NCI-H82 treated with DMSO at 0.1 percent for 48 hours (cell line): ENCODE measurements at regions not wholly inside any gene's neighbourhood (a gene's known extent, or its start where the extent isn't known, plus 50 kb on each side); places are given as distances from the start of the nearest gene placed in this dataset.
"Not testable (repeated sequence)": the region's sequence is repeated elsewhere in the genome, so short reads cannot be mapped to it uniquely, and the experiment has no call there.

Experiments
- DNase-seq: peaks from one replicate; lab custom pipeline; 2025; ENCODE audit not compliant: unreplicated experiment; lab: John Stamatoyannopoulos, UW

DNA sequence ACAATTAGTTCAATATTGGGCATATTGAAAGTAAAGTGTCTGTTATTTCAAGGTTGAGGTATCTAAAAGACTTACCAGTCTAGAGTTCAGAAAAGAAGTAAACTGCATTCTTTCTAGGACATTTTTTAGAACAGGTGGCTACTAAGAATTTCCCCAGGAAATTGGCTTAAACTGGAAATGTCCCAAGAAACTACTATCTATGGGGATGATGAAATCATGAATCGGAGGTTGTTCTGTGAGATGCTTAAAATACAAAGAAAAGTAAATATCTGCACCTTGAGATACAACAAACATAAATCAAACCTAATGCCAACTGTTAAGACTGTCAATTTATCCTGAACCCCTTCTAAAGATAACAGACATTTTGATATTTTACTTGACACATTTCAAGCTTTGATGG is 226.5 kb upstream of the NREP start:
- no peak for DNase-seq

DNA sequence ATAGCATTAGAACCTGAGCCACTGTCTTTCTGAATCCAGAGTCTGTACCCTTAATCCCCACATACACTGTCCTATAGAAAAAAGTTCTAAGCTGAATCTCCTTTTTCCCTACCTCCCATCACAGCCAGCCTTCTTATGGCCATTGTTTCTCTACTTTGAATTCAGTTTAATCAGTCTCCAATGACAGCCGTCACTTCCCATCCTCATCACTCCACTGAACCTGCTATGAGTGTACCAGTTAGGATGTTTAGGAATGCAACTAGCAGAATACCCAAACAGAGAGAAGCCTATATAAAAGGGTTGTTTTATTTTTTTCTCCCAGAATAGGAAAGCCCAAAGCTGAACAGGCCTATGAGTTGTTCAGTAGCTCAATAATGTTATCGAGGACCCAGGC is 220.4 kb upstream of the NREP start:
- no peak for DNase-seq

- DNase-seq = no peak
Observed at GRCh38 chr5:111976705-111977435, 219.9 kb upstream of the NREP start.

GRCh38 chr5:111975133-111975532 is 218.1 kb upstream of the NREP start:
- DNase-seq = no peak

DNA sequence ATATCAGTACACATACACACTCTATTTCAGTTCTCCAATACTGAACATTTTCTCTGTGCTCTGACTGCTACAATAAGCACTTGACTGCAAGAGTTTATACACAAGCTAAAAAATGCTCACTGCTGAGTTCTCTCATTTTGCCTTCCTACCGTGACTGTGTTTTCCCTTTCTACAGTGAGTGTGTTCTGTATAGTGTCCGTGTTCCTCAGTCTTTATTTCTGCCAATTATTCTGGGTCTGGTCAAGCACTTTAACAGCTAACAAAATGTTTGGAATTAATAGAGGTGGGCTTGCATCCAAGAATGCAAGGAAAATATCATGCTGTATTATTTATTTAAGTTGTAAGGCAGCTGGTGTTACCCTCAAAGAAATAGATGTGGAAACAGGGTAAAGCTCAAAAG is 217.0 kb upstream of the NREP start:
- DNase-seq = no peak

GRCh38 chr5:111972548-111972947 is 215.6 kb upstream of the NREP start:
- DNase-seq = no peak

GRCh38 chr5:111972080-111972479 is 215.1 kb upstream of the NREP start:
- DNase-seq = no peak

- DNase-seq = no peak
Observed at GRCh38 chr5:111968459-111968858, 211.5 kb upstream of the NREP start.

DNA sequence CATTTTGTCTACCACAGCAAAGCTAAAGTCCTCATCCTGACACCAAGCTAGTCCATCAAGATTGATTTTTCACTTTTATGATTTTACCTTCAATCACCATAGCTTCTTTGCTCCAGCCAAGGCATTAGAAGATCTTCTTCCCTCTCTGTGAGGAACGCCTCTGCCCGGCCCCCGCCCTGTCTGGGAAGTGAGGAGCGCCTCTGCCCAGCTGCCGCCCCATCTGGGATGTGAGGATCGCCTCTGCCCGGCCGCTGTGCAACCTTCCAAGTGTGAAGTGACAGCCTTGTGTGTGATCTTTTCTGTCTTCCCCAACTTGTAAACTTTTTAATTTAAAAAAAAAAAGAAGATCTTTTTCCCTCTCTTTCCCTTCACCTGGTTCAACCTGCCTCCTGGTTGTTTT is 210.5 kb upstream of the NREP start:
- no peak for DNase-seq

DNA sequence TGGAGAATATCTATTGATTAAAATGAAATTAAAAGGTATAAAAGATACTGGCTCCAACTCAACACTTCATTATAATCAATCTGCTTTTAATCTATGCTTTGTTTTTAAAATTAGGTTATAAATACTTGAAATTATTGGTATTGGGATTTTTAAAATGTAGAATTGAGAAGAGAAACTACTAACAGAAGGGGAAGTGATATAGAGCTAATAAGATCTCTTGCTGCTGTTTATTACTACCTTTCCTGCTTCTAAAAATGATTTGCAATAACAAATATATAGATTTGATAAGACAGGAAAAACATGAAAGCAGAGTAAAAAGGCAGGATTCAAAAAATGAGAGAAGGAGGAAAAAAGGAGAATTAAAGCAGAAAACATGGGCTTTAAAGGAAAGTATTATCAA is 209.3 kb upstream of the NREP start:
- DNase-seq = no peak

DNA sequence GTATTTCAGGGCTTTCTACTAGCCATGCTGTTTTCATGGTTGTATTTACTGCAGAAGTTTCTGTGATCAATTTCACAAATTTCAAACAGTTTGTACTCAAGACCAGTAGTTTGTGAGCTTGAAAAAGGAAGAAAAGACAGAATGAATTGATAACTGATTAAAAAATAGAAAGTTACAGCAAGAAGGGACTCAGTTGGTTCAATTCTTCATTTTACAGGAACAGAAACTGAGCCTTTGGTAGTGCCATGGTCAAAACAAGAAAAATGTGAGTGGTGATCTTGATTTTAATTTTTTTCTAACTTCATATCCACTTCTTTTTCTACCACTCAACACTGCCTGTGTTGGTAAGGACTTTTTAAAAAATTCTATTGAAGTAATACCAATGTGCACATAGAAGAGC is 206.6 kb upstream of the NREP start:
- no peak for DNase-seq

GRCh38 chr5:111962906-111963305 is 205.9 kb upstream of the NREP start:
- DNase-seq = no peak

- no peak for DNase-seq
Observed at GRCh38 chr5:111961862-111962261, 204.9 kb upstream of the NREP start.

DNA sequence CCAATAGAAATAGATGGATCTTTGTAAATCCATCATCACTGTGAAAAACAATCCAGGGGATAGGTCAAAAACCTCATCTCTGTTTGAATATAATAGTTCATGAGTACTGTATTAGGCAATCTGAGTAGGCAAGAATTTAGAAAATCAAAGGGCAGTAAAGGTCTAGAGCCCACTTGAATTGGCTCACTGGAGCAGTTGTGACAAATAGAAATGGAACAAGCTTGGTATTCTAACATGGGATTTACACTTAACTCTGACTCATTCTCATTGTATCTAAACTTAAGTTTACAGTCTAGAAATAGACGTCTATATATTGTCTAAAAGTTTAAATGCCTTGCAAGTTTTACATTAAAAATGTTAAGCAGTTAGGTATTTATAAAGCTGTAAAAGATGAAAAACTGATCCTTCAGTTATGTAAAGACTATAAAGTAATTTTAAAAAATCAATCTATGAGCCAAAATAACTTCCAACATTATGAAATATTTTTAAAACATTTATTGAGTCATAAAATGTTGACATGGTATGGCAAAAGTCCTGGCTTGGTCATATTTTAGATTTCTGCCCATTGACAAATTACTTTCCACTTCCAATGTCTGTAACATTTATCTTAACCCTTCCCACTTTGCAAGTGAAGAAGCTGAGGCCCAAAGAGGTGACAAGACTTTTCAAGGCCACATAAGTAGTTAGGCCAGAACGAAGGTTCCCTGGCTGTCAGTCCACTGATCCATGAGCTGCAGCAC is 203.7 kb upstream of the NREP start:
- no peak for DNase-seq

DNA sequence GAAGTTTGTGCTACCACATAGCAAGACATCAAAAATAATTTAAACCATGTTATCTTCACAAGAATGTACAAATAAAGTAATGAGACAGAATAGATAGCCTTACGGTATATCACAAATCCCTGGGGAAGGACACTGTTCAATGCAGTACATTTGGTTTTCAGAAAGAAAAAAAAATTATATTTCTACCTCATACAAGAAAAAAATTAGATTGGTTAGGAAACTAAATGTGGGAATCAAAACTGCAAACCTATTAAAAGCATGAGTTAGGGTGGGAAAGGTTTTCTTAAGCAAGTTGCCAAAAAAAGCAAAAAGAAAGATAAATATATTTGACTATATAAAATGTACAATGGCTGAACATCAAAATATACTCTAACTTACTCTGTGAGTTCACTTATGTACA is 201.9 kb upstream of the NREP start:
- no peak for DNase-seq

- not testable (repeated sequence) for DNase-seq
Observed at GRCh38 chr5:111956765-111957164, 199.8 kb upstream of the NREP start.

DNA sequence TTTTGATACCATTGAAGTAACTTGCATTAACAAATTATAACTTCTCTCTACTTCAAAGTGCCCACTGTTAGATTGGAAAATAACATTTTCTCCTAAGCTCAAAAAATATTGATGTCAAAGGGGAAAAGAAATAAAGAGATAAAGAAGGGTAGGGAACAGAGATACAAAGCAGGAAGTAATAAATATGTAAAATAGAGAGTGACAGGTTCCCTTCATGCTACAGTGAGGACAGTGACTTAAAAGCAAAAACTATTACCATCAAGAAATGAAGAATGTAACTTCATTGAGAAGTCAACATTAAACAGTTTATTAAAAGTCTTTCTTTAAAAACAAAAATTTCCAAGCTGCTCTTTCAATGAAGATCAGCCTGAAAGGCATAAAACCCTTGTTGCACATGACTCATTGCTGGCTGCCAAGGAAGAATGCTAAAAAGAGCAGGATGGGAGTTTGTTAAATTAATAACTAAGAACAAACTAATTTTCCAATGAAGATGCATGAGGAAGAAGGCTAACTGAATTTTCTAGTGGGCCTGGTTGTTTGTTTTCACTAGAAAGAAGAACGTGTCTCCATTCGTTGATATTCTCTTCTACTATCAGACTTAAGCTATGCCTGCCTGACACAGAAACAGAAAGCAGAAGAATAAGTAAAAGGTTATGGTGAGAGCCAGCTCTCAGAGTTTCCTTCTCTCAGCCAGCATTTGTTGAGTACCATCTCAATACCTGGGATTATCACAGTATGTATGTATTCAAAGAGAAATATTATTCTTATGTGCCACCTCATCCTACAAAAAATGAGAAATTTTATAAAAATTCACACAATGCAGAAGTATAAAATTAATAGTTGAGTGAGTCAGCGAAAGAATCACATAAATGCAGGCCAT is 197.8 kb upstream of the NREP start:
- no peak for DNase-seq

DNA sequence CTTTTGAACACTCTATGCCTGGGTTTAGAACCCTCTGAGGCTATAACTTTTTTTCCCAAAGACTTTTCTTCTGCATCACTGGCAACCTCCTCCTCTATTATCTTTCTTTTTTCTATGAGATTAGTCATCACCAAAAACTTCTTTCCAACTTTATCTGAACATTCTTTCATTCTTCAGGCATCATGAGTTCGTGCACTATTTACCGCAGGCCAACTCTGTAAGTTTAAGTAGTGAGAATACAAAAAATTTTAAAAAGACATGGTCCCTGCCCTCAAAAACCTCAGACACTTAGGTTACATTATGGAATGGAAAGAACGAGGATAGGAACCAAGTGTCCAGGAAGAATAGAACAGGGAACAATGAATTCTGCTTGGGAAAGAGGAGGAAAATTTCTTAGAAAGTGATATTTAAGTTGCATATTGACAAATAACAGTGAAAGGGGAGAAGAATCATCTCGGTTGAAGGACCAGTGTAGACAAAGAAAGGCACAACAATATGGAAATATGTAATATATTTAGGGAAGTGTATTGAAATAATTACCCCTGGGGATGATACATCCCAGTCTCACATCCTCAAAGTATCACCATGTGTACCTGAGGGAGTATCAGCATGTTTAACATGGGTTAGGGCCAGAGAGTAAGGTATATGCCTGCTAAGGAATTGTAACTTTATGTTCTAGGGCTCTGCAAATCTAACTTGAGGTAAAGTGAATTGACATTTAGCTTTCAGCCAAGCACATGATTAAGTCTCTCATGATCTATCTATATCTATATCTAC is 196.5 kb upstream of the NREP start:
- DNase-seq = no peak

DNA sequence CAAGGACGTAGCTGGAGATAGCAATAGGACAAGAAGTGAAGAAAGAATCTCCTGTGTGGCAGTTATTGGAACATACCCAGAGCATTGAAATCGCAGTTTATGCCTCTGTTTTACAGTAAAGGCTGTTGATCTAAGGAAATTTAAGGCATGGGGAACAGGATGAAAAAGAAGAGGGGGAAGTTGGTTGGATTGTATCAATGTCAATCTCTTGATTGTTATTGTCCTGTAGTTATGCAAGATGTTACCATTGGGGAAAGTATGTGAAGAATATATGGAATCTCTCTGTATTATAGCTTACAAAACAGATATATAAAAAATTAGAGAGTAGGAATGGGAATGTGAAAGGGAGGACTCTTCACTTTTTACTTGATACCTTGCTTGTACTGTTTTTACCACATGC is 195.6 kb upstream of the NREP start:
- no peak for DNase-seq

GRCh38 chr5:111950660-111951059 is 193.7 kb upstream of the NREP start:
- DNase-seq = no peak
